ENCODE measurements at regions not wholly inside any gene's neighbourhood (a gene's known extent, or its start where the extent isn't known, plus 50 kb on each side); places are given as distances from the start of the nearest gene placed in this dataset.

GRCh38 chr6:105952772-105953690 lies 133.1 kb upstream of the PRDM1 start:
- Mint-ChIP-seq H3K4me1 (ENCODE audit: low read depth) (no peaks in the 10 kb centered on the region), H3K4me3 (no peak overlapping the region), H3K36me3 (ENCODE audit: low read depth) (no peaks in the 10 kb centered on the region), H3K27me3 (no peaks in the 10 kb centered on the region), H3K27ac (no peak overlapping the region), H3K9me3 (no peaks in the 10 kb centered on the region)

GRCh38 chr6:105952326-105952725 lies 133.8 kb upstream of the PRDM1 start:
- H3K4me3 Mint-ChIP-seq: no peak overlapping the region
- H3K27ac Mint-ChIP-seq: no peak overlapping the region
- H3K9me3 Mint-ChIP-seq: no peaks in the 10 kb centered on the region
- no peaks in the 10 kb centered on the region for H3K4me1 Mint-ChIP-seq (ENCODE audit: low read depth)
- no peaks in the 10 kb centered on the region for H3K27me3 Mint-ChIP-seq
- H3K36me3 Mint-ChIP-seq (ENCODE audit: low read depth): no peaks in the 10 kb centered on the region

GRCh38 chr6:105951322-105951721 lies 134.8 kb upstream of the PRDM1 start:
- no peaks in the 10 kb centered on the region for H3K9me3 Mint-ChIP-seq
- H3K36me3 Mint-ChIP-seq (ENCODE audit: low read depth): no peaks in the 10 kb centered on the region
- no peak overlapping the region for H3K4me3 Mint-ChIP-seq
- no peak overlapping the region for H3K27ac Mint-ChIP-seq
- no peaks in the 10 kb centered on the region for H3K27me3 Mint-ChIP-seq
- H3K4me1 Mint-ChIP-seq (ENCODE audit: low read depth): no peaks in the 10 kb centered on the region

- Mint-ChIP-seq H3K4me3 (no peak overlapping the region), H3K9me3 (no peaks in the 10 kb centered on the region), H3K27me3 (peaks cover 7% of the 10 kb centered on the region), H3K36me3 (ENCODE audit: low read depth) (no peaks in the 10 kb centered on the region), H3K4me1 (ENCODE audit: low read depth) (no peaks in the 10 kb centered on the region), H3K27ac (no peak overlapping the region)
Observed at GRCh38 chr6:105949869-105950268, 136.3 kb upstream of the PRDM1 start.

- Mint-ChIP-seq H3K4me3 (no peak overlapping the region), H3K4me1 (ENCODE audit: low read depth) (no peaks in the 10 kb centered on the region), H3K9me3 (no peaks in the 10 kb centered on the region), H3K36me3 (ENCODE audit: low read depth) (no peaks in the 10 kb centered on the region), H3K27me3 (peaks cover 26% of the 10 kb centered on the region), H3K27ac (no peak overlapping the region)
Observed at GRCh38 chr6:105943514-105943913, 142.6 kb upstream of the PRDM1 start.

GRCh38 chr6:105941621-105942412 lies 144.3 kb upstream of the PRDM1 start:
- Mint-ChIP-seq H3K27ac (no peak overlapping the region), H3K9me3 (no peaks in the 10 kb centered on the region), H3K27me3 (peaks cover 30% of the 10 kb centered on the region), H3K36me3 (ENCODE audit: low read depth) (no peaks in the 10 kb centered on the region), H3K4me1 (ENCODE audit: low read depth) (no peaks in the 10 kb centered on the region), H3K4me3 (no peak overlapping the region)

- H3K27me3 Mint-ChIP-seq: peaks cover 30% of the 10 kb centered on the region
- no peaks in the 10 kb centered on the region for H3K36me3 Mint-ChIP-seq (ENCODE audit: low read depth)
- H3K4me3 Mint-ChIP-seq: no peak overlapping the region
- no peaks in the 10 kb centered on the region for H3K4me1 Mint-ChIP-seq (ENCODE audit: low read depth)
- H3K27ac Mint-ChIP-seq: no peak overlapping the region
- H3K9me3 Mint-ChIP-seq: no peaks in the 10 kb centered on the region
Observed at GRCh38 chr6:105940990-105941389, 145.1 kb upstream of the PRDM1 start.

GRCh38 chr6:105936972-105937371 lies 149.2 kb upstream of the PRDM1 start:
- Mint-ChIP-seq H3K9me3 (no peaks in the 10 kb centered on the region), H3K4me1 (ENCODE audit: low read depth) (no peaks in the 10 kb centered on the region), H3K36me3 (ENCODE audit: low read depth) (no peaks in the 10 kb centered on the region), H3K4me3 (no peak overlapping the region), H3K27me3 (peaks cover 11% of the 10 kb centered on the region), H3K27ac (no peak overlapping the region)

- Mint-ChIP-seq H3K27me3 (peaks cover 6% of the 10 kb centered on the region), H3K4me3 (no peak overlapping the region), H3K9me3 (no peaks in the 10 kb centered on the region), H3K27ac (no peak overlapping the region), H3K36me3 (ENCODE audit: low read depth) (no peaks in the 10 kb centered on the region), H3K4me1 (ENCODE audit: low read depth) (no peaks in the 10 kb centered on the region)
Observed at GRCh38 chr6:105935416-105935815, 150.7 kb upstream of the PRDM1 start.

- peaks cover 6% of the 10 kb centered on the region for H3K27me3 Mint-ChIP-seq
Observed at GRCh38 chr6:105934708-105935107, 151.4 kb upstream of the PRDM1 start.

GRCh38 chr6:105932440-105932839 lies 153.7 kb upstream of the PRDM1 start:
- Mint-ChIP-seq H3K4me1 (ENCODE audit: low read depth) (no peaks in the 10 kb centered on the region), H3K9me3 (no peaks in the 10 kb centered on the region), H3K4me3 (no peak overlapping the region), H3K36me3 (ENCODE audit: low read depth) (no peaks in the 10 kb centered on the region), H3K27me3 (no peaks in the 10 kb centered on the region), H3K27ac (no peak overlapping the region)

More at GRCh38 chr6:105934708-105935107, 151.4 kb upstream of the PRDM1 start:
- no peak overlapping the region for H3K4me3 Mint-ChIP-seq
- H3K9me3 Mint-ChIP-seq: no peaks in the 10 kb centered on the region
- no peaks in the 10 kb centered on the region for H3K36me3 Mint-ChIP-seq (ENCODE audit: low read depth)
- no peaks in the 10 kb centered on the region for H3K4me1 Mint-ChIP-seq (ENCODE audit: low read depth)
- no peak overlapping the region for H3K27ac Mint-ChIP-seq

GRCh38 chr6:105929626-105930025 lies 156.5 kb upstream of the PRDM1 start:
- Mint-ChIP-seq H3K4me3 (no peak overlapping the region), H3K4me1 (ENCODE audit: low read depth) (no peaks in the 10 kb centered on the region), H3K27ac (no peak overlapping the region), H3K36me3 (ENCODE audit: low read depth) (no peaks in the 10 kb centered on the region), H3K9me3 (no peaks in the 10 kb centered on the region), H3K27me3 (peaks cover 4% of the 10 kb centered on the region)

GRCh38 chr6:105926318-105926717 lies 159.8 kb upstream of the PRDM1 start:
- H3K27ac Mint-ChIP-seq: no peak overlapping the region
- H3K36me3 Mint-ChIP-seq (ENCODE audit: low read depth): no peaks in the 10 kb centered on the region

GRCh38 chr6:105925706-105926105 lies 160.4 kb upstream of the PRDM1 start:
- H3K27me3 Mint-ChIP-seq: peaks cover 14% of the 10 kb centered on the region
- H3K4me3 Mint-ChIP-seq: no peak overlapping the region
- H3K27ac Mint-ChIP-seq: no peak overlapping the region
- no peaks in the 10 kb centered on the region for H3K36me3 Mint-ChIP-seq (ENCODE audit: low read depth)
- H3K9me3 Mint-ChIP-seq: no peaks in the 10 kb centered on the region
- no peaks in the 10 kb centered on the region for H3K4me1 Mint-ChIP-seq (ENCODE audit: low read depth)

More at GRCh38 chr6:105926318-105926717, 159.8 kb upstream of the PRDM1 start:
- H3K4me1 Mint-ChIP-seq (ENCODE audit: low read depth): no peaks in the 10 kb centered on the region
- peaks cover 14% of the 10 kb centered on the region for H3K27me3 Mint-ChIP-seq
- H3K9me3 Mint-ChIP-seq: no peaks in the 10 kb centered on the region
- no peak overlapping the region for H3K4me3 Mint-ChIP-seq

- Mint-ChIP-seq H3K9me3 (no peaks in the 10 kb centered on the region), H3K4me3 (no peak overlapping the region), H3K4me1 (ENCODE audit: low read depth) (peaks cover 11% of the 10 kb centered on the region), H3K36me3 (ENCODE audit: low read depth) (no peaks in the 10 kb centered on the region), H3K27ac (no peak overlapping the region), H3K27me3 (peaks cover 14% of the 10 kb centered on the region)
Observed at GRCh38 chr6:105921781-105922180, 164.4 kb upstream of the PRDM1 start.

Data from stimulated activated naive CD8-positive, alpha-beta T cell treated with anti-CD3 and anti-CD28 coated beads, Interleukin-15, Interleukin-2, amounts not matched to agents 100 ng/mL and 50 ng/mL, for 24 hours (primary cell).